ENCODE measurements at regions not wholly inside any gene's neighbourhood (a gene's known extent, or its start where the extent isn't known, plus 50 kb on each side); places are given as distances from the start of the nearest gene placed in this dataset.
"Not testable (repeated sequence)": the region's sequence is repeated elsewhere in the genome, so short reads cannot be mapped to it uniquely, and the experiment has no call there.

DNA sequence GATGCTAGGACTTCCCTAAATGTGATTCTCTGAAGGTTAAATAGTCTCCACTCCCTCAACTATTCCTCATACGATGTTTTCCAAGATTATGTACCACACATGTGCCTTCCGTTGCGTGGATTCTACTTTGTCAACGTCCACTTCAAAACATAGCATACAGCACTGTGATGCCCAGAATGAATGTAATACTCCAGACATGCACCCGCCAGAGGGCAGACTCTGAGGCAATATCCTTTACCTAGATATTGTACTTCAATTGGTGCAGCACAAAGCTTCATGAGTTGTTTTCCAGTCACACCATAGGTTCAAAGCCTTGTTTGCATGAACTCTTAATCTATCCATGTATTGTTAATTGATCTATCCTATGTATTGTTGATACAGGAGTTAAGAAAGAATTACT is 201.0 kb upstream of the NABP1 start:
- no peak for DNase-seq (ENCODE audit: low spot score)

DNA sequence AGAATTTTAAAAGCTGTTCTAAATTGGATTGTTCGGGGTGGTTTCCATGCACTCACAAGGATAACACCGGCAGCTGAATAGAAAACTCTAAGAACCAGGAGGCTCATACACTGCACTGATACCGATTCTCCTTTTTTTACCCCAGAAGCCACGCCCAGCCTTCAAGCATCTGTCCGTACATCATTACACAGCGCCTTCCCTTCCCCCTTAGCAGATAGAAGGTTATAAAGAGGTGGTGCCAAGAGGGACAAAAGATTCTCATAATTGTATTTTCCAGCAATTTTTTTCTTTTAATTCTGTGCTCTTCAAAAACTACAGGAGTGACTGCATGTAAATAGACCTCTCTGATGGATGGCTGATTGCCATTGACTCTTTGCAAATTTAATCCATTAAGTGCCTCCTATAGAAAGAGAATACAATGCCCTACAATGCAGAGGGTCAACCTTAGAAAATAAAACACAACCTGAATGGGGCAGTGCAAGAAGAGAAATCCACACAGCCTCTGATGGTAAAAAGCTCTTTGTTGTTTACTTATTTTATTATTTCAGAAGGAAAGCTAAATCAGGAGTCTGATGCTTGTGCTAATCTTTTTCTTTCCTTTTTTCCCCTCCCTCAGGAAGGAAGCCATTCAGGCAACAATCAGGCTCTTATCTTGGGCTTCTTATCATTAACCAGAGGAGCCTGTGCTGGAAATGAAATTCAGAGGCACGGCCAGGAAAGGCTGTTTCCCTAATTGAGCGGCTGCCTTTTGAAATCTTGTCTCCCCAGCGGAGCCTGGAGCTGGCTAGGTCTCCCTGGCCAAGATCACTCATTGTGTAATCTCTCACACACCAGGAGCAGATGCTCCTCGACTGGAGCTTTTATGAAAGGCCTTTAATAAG is 198.9 kb upstream of the NABP1 start:
- DNase-seq (ENCODE audit: low spot score): no peak

GRCh38 chr2:191479680-191480023 is 198.3 kb upstream of the NABP1 start:
- DNase-seq (ENCODE audit: low spot score): no peak

GRCh38 chr2:191481305-191482070 is 196.4 kb upstream of the NABP1 start:
- no peak for DNase-seq (ENCODE audit: low spot score)

GRCh38 chr2:191483117-191483516 is 194.8 kb upstream of the NABP1 start:
- no peak for DNase-seq (ENCODE audit: low spot score)

DNA sequence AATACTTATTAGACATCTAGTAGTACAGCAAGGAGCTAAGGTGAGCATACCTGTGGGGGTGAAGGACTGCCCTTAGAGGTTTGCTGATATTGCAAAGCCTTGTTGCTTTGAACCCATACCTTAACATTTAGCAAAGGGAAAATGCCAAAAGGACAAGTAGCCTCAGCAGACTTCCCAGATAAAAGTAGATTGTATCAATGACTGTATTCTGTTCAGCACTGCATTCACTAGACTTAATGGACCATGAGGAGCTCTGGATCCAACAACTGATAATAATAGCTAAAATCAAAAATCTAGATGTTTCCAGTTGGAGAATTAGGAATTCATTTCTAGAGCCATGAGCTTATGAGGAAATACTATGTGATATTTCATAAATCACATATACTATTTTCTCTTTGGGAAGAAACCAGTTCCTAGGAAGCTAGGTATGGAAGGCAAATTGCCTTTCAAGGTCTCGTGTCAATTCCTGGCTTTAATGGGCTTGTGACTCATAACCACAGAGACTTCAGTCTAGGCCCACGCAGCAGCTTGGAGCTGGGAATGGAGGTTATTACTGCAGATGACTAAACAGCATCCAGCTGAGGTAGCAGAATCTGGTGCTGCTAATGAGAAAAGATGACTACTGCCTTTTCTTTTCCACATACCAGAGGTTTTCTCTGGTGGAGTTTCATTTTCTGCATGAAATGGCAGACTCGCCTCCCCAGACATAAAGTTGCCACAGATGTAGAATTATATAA is 191.2 kb upstream of the NABP1 start:
- DNase-seq (ENCODE audit: low spot score): peak; percentile 2

DNA sequence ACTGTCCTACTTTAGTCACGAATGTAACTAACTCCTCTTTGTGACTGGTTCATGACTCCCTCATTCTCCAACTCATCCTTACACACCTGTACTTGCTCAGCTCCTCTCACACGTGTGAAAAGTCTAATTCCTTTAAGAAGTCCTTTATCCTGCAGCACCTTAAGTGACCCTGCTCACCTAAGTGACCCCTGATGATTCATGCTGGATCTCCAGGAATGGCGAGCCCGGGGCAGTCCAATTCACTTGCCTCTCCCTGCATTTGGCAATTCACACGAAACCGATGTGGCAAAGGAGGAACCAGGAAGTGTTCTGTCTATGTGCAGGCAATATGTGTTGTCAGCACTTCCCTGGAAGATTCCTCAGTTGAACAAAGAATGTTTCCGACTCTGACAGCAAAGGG is 189.8 kb upstream of the NABP1 start:
- no peak for DNase-seq (ENCODE audit: low spot score)

DNA sequence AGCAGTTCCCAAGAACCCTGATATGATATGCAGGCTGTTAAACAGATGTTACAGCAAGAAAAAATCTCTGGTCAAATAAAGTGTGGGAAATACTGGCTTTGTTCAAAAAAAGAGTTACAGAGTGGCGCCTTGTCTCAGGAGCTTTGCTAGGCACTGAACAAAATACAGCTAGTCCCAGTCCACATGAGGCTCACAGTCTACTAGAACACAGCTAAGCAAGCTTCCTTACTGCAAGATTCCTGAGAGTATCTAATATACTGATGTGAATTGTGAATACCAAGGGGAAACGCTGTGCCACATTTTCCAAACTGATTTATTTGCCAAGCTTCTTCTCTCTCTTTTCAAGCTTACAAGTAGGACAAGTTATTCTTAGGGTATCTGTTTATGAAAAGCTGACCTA is 188.8 kb upstream of the NABP1 start:
- DNase-seq (ENCODE audit: low spot score): no peak

DNA sequence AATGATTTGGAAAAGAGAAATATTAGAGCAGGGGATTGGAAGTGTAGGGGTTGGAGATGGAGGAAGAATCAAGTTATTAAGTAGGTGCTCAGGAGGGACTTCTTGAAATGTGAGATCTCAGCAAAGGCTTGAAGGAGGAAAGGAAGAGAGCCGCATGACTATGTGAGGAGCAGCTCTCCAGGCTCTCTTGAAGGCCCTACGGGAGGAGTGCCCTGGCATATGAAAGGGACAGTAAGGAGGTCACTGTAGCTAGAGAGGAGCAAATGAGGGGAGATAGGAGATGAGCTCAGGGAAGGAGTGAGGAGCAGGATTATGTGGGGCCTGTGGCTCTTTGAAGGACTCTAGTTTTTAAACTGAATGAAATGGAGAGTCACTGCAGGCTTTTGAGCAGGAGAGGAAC is 181.1 kb upstream of the NABP1 start:
- no peak for DNase-seq (ENCODE audit: low spot score)

GRCh38 chr2:191497822-191498221 is 180.1 kb upstream of the NABP1 start:
- DNase-seq (ENCODE audit: low spot score): no peak

DNA sequence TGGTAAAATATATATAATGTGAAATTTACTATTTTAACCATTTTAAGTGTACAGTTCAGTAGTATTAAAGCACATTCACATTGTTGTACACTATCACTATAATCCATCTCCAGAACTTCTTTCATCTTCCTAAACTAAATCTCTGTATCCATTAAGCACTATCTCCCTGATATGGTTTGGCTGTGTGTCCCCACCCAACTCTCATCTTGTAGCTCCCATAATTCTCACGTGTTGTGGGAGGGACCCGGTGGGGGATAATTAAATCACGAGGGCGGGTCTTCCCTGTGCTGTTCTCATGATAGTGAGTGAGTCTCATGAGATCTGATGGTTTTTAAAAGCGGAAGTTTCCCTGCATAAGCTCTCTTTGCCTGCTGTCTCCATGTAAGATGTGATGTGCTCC is 178.9 kb upstream of the NABP1 start:
- DNase-seq (ENCODE audit: low spot score): no peak

DNA sequence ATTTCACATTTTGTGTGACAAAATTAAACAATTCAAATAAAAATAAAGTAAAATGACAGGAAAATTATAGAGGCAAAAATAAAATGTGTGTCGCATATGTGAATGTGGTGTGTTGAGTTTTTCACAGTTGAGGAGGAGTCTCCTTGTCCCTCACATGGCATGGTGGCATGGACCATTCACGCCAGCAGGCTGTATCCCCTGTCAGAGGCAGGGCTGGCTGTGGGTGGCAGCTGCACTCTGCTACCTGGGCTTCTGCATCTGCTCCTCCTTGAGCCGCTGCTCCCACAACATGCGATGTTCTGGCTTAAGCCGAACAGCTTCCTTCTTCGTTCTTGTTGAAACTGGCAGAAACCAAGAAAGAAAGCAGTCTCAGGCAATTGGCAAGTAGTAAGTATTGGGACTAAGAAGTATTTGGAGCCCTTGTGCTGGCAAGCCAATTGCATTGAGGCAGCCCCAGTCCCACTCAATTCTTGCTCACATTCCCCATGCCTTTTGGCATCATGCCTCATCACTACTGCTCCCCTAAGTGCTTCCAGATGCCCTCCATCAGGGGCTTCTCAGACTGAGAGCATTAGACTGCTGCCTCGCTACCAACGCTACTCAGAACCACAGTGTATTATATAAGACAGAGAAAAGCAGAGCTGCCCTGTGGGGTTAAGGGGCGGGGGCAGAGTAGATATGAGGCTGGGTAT is 177.9 kb upstream of the NABP1 start:
- no peak for DNase-seq (ENCODE audit: low spot score)

DNA sequence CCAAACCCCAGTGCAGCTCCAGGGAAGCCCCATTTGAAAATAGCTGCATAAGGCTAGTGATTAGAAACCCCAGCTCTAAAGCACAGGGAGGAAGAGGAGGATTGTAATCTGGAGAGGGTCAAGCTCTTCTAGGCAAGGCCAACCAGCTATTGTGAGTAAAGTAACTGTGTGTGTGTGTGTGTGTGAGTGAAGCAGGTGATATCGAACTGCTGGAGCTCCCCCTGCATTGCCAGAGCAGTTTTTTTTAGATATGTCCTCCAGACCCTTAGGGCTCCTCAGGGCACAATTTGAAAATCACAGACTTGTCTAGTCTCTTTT is 177.4 kb upstream of the NABP1 start:
- no peak for DNase-seq (ENCODE audit: low spot score)

DNA sequence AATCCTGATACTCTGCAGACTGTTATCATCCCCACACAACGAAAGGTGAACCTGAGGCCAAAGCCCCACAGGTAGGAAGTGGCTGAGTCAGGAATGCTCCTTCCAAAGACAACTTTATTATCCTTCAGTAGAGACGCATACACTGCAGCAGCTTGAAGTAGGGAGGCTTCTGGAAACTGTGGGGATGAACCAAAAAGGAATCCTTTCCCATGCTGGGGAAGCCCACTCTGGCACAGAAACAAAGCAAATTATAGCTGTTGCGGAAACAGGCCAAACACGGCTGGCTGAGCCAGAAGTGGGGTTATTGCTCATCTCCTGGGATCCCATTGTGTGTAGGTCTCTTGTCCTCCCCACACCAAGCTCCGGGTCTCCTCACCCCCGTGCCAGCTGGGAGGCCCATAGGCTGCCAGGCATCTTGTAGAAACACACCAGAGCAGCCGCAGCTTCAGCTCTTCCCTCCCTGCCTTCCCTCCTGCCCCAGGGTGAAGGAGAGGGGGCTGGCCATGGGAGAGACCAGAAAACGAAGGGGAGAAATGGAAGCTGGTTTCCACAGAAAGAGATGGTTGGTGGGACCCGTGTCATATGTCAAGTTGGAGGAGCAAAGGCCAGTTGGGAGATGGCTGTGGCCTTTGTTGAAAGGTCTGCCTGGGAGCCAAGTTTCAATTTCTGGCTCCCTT is 176.9 kb upstream of the NABP1 start:
- no peak for DNase-seq (ENCODE audit: low spot score)

GRCh38 chr2:191501561-191502168 is 176.3 kb upstream of the NABP1 start:
- no peak for DNase-seq (ENCODE audit: low spot score)

GRCh38 chr2:191506515-191506914 is 171.4 kb upstream of the NABP1 start:
- DNase-seq (ENCODE audit: low spot score): no peak

GRCh38 chr2:191507252-191507853 is 170.6 kb upstream of the NABP1 start:
- DNase-seq (ENCODE audit: low spot score): not testable (repeated sequence)

- no peak for DNase-seq (ENCODE audit: low spot score)
Observed at GRCh38 chr2:191508738-191509137, 169.2 kb upstream of the NABP1 start.

DNA sequence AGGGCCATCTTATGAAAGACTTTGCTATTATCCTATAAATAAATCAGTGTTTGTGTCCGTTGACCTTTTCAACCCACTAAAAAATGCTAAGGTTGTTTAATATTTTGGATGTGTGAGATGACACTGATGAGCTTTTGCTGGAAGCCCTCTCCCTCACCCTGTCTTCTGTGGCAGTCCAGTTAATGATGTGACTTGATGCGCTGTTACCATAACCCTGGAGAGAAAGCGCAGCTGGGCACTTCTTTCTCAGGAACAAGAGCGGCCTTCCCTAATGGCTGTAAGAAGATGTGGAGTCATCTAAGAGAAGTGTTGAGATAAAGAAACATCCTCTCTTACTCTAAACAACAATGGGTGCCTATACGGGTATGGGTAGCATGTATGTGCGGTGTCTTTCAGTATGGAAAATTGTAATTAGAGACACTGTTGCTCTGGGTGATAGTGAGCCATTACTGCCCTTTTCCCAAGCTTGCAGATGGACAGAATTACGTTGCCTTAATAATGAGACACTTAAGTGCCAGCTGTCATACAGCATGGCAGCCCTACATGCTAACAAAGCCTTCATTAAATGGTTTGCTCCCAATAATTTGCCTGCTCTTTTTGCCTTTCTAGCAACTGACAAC is 165.6 kb upstream of the NABP1 start:
- DNase-seq (ENCODE audit: low spot score): no peak

DNA sequence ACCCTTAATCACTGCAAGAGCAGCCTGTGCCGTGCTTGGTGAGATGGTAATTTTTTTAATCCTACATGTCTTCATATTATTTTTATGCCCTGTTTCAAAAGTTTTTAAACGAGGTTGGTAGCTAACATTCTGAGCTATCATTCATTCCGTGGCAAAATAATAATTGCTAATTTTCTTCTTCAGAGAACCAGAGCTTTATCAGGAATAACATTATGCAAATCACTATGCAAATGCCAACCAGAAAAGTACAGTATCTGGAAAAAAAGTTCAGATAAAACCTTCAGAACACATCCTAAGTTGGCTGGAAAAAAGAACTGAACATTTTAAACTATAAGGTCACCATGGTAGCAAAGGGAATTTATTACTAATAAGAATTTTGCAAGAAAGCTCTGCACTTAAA is 165.1 kb upstream of the NABP1 start:
- no peak for DNase-seq (ENCODE audit: low spot score)

DNA sequence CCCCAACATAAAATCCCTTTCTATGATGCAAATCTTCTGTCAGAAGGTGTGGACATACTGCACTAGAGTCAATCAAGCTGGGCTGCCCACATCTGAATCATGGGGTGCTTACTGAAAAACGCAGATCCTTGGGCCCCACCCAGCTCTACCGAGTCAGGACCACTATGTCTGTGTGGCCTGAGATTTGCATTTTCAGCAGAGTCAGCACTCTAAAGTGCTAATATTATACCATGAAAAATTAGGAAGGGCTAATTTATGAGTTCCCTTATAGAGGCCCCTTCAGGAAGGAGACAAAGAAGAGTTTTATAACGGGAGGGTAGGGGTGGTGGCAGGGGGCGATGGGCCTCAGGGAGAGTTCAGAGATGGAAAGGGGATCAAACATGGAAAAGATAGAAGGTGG is 163.3 kb upstream of the NABP1 start:
- no peak for DNase-seq (ENCODE audit: low spot score)

Measured in activated CD4-positive, alpha-beta T cell treated with anti-CD3 and anti-CD28 coated beads, Interleukin-2, Interleukin-4, amounts not matched to agents 100 ng/mL and 50 ng/mL, durations not matched to agents 16 hours and 8 hours (primary cell).